ENCODE measurements at regions not wholly inside any gene's neighbourhood (a gene's known extent, or its start where the extent isn't known, plus 50 kb on each side); places are given as distances from the start of the nearest gene placed in this dataset.

DNA sequence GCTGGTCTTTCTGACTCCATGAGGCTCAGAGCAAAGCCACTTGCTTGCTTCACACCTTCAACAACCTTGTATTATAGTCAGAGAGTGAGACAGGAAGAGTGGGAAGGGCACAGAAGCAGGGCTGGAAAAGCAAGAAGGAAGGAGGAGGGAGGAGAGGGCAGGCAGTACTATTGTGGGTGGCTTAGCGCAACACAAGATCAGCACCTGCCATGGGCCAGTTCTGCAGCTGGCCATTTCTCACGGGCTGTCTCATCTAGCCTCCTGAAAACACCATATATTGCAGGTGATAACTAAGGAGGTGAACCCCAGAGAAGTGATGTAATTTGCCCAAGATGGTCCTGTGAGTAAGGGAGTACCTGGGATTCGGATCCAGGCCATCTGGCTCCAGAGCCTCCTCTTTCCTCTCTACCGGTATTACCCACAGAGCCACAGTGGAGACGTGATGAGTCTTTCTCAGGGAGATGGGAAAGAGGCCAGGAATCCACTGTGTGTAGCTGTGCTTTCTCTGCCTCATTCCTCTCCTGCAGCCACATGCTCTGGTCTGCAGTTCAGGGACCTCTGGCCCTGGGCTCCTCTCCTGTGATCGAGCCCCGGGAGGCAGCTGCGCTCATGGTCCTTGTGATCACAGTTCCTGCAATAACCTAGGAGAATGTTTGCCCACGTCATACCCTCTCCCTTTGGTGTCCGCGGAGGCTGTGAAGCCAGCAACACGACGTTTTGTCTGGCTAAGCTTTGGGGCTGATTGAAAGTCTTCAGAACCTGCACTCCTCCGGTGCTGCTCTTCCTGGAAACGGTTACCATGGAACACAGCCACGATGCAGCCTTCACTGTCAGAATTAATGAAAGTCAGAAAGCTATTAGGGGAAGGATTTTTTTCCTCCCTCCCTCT, 178.1 kb upstream of the CCL2 start:
- WGBS (ENCODE audit: insufficient coverage, insufficient replicate concordance, low lambda C conversion rate, missing lambda C conversion rate): 26% methylated on average over 16 of the region's 16 CpGs
- ChIA-PET SMC1A (ENCODE audit: uncharacterized antibody, unreplicated experiment) (no interaction called here), CTCF (no interaction called here), RAD21 (ENCODE audit: unreplicated experiment) (no interaction called here), POLR2A (no interaction called here)
- BruUV-seq (replicated peaks): no TSS peak
- Histone ChIP-seq H3K4me2 (ENCODE audit: control insufficient read depth, insufficient read depth) (no peak overlapping the region), H3K9ac (ENCODE audit: control insufficient read depth, insufficient read depth, low read length) (no peak overlapping the region), H3K4me3 (no peak overlapping the region), H3K27me3 (replicated peaks in 1 of 2; ENCODE audit: control insufficient read depth in 2 of 2, insufficient read depth in 2 of 2, low read length in 1 of 2) (no peaks in the 10 kb centered on the region; a peak in 1 of 4 replicates), H4K20me1 (ENCODE audit: control insufficient read depth, insufficient read depth) (no peaks in the 10 kb centered on the region), H3K4me1 (ENCODE audit: control insufficient read depth, insufficient read depth, low read length) (no peaks in the 10 kb centered on the region), H3K9me3 (replicated peaks; ENCODE audit: control insufficient read depth, insufficient read depth, low read length) (no peaks in the 10 kb centered on the region), H3K79me2 (ENCODE audit: control insufficient read depth, insufficient read depth, low read length) (no peaks in the 10 kb centered on the region), H3K27ac (ENCODE audit: control insufficient read depth, insufficient read depth) (no peak overlapping the region), H2AFZ (ENCODE audit: control insufficient read depth, low read depth, low read length) (no peak overlapping the region), H3K36me3 (ENCODE audit: control insufficient read depth in 2 of 2, insufficient read depth in 2 of 2, low read length in 1 of 2) (no peaks in the 10 kb centered on the region)
- FAIRE-seq (no peak), ATAC-seq (no peak), DNase-seq (ENCODE audit: low read depth, low spot score) (no peak)
- intact Hi-C loops (cut with micrococcal nuclease; ENCODE audit: unreplicated experiment): no loop called here
- in situ Hi-C loops (cut with MboI): no loop called here
- TF ChIP-seq SUZ12 (IDR thresholded peaks at IDR 0.05; ENCODE audit: unreplicated experiment): no peak
- TF ChIP-seq POLR2AphosphoS2 (IDR thresholded peaks at IDR 0.05; ENCODE audit: low read depth, low read length): no peak
- TF ChIP-seq TBL1XR1 (IDR thresholded peaks at IDR 0.05; ENCODE audit: low read depth, low read length): no peak
- TF ChIP-seq, protein P1, sequence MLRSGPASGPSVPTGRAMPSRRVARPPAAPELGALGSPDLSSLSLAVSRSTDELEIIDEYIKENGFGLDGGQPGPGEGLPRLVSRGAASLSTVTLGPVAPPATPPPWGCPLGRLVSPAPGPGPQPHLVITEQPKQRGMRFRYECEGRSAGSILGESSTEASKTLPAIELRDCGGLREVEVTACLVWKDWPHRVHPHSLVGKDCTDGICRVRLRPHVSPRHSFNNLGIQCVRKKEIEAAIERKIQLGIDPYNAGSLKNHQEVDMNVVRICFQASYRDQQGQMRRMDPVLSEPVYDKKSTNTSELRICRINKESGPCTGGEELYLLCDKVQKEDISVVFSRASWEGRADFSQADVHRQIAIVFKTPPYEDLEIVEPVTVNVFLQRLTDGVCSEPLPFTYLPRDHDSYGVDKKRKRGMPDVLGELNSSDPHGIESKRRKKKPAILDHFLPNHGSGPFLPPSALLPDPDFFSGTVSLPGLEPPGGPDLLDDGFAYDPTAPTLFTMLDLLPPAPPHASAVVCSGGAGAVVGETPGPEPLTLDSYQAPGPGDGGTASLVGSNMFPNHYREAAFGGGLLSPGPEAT (IDR thresholded peaks at IDR 0.05; ENCODE audit: low read depth): no peak
- TF ChIP-seq PAX5 (IDR thresholded peaks at IDR 0.05; ENCODE audit: borderline replicate concordance, low read depth, low read length): no peak
- TF ChIP-seq RAD21 (IDR thresholded peaks at IDR 0.05; ENCODE audit: insufficient read depth, low read depth, low read length): no peak
- TF ChIP-seq ESRRA (IDR thresholded peaks at IDR 0.05; ENCODE audit: low read length): no peak
- TF ChIP-seq TAF1 (IDR thresholded peaks at IDR 0.05; ENCODE audit: borderline replicate concordance, low read depth, low read length): no peak
- TF ChIP-seq, protein P2, sequence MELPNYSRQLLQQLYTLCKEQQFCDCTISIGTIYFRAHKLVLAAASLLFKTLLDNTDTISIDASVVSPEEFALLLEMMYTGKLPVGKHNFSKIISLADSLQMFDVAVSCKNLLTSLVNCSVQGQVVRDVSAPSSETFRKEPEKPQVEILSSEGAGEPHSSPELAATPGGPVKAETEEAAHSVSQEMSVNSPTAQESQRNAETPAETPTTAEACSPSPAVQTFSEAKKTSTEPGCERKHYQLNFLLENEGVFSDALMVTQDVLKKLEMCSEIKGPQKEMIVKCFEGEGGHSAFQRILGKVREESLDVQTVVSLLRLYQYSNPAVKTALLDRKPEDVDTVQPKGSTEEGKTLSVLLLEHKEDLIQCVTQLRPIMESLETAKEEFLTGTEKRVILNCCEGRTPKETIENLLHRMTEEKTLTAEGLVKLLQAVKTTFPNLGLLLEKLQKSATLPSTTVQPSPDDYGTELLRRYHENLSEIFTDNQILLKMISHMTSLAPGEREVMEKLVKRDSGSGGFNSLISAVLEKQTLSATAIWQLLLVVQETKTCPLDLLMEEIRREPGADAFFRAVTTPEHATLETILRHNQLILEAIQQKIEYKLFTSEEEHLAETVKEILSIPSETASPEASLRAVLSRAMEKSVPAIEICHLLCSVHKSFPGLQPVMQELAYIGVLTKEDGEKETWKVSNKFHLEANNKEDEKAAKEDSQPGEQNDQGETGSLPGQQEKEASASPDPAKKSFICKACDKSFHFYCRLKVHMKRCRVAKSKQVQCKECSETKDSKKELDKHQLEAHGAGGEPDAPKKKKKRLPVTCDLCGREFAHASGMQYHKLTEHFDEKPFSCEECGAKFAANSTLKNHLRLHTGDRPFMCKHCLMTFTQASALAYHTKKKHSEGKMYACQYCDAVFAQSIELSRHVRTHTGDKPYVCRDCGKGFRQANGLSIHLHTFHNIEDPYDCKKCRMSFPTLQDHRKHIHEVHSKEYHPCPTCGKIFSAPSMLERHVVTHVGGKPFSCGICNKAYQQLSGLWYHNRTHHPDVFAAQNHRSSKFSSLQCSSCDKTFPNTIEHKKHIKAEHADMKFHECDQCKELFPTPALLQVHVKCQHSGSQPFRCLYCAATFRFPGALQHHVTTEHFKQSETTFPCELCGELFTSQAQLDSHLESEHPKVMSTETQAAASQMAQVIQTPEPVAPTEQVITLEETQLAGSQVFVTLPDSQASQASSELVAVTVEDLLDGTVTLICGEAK (IDR thresholded peaks at IDR 0.05; ENCODE audit: borderline replicate concordance): no peak
- TF ChIP-seq ZNF207 (IDR thresholded peaks at IDR 0.05; ENCODE audit: borderline replicate concordance): no peak
- no peak for TF ChIP-seq PAX8 (IDR thresholded peaks at IDR 0.05)
- TF ChIP-seq RAD51 (IDR thresholded peaks at IDR 0.05): no peak
- no peak for TF ChIP-seq MEF2A (IDR thresholded peaks at IDR 0.05; ENCODE audit: insufficient read depth, low read depth, low read length)
- TF ChIP-seq RFX5 (IDR thresholded peaks at IDR 0.05; ENCODE audit: low read depth, low read length): no peak
- TF ChIP-seq CREM (IDR thresholded peaks at IDR 0.05; ENCODE audit: low read depth): no peak
- TF ChIP-seq, protein P3, sequence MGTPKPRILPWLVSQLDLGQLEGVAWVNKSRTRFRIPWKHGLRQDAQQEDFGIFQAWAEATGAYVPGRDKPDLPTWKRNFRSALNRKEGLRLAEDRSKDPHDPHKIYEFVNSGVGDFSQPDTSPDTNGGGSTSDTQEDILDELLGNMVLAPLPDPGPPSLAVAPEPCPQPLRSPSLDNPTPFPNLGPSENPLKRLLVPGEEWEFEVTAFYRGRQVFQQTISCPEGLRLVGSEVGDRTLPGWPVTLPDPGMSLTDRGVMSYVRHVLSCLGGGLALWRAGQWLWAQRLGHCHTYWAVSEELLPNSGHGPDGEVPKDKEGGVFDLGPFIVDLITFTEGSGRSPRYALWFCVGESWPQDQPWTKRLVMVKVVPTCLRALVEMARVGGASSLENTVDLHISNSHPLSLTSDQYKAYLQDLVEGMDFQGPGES (IDR thresholded peaks at IDR 0.05): no peak
- TF ChIP-seq, protein P4, sequence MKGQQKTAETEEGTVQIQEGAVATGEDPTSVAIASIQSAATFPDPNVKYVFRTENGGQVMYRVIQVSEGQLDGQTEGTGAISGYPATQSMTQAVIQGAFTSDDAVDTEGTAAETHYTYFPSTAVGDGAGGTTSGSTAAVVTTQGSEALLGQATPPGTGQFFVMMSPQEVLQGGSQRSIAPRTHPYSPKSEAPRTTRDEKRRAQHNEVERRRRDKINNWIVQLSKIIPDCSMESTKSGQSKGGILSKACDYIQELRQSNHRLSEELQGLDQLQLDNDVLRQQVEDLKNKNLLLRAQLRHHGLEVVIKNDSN (IDR thresholded peaks at IDR 0.05; ENCODE audit: borderline replicate concordance, extremely low read length, insufficient read depth, low read depth, low read length): no peak

Measured in GM12878 (cell line).